ENCODE measurements at regions not wholly inside any gene's neighbourhood (a gene's known extent, or its start where the extent isn't known, plus 50 kb on each side); places are given as distances from the start of the nearest gene placed in this dataset.

- FAIRE-seq, result no peak
- DNase-seq (ENCODE audit: insufficient read length, low spot score), result no peak
- no peak for TF ChIP-seq CTCF (IDR thresholded peaks at IDR 0.05; ENCODE audit: insufficient read depth, missing control alignments)
These were observed 176.4 kb upstream of the TMTC1 start for GRCh38 chr12:29960122-29960521.

DNA sequence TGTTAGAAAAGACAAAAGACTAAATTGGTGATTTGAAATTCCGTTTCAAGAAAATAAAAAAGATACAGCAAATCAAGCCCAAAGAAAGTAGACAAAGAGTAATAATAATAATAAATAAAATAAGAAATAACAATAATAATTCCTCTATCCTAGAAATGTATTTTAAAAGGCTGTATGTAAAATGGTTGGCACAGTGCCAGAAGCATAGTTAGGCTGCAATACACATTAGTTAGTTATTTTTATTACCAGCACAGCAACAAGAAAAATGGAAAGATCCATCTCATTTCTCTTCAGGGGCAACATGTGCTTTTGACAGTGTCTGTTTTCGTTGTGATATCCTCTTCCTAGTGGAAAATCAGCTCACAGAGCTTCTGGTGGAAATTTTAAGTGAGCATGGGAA is 174.1 kb upstream of the TMTC1 start:
- no peak for TF ChIP-seq CTCF (IDR thresholded peaks at IDR 0.05; ENCODE audit: insufficient read depth, missing control alignments)
- FAIRE-seq, result no peak
- DNase-seq (ENCODE audit: insufficient read length, low spot score), result no peak

GRCh38 chr12:29945904-29946303 is 162.2 kb upstream of the TMTC1 start:
- DNase-seq (ENCODE audit: insufficient read length, low spot score) (no peak), FAIRE-seq (no peak)
- no peak for TF ChIP-seq CTCF (IDR thresholded peaks at IDR 0.05; ENCODE audit: insufficient read depth, missing control alignments)

DNA sequence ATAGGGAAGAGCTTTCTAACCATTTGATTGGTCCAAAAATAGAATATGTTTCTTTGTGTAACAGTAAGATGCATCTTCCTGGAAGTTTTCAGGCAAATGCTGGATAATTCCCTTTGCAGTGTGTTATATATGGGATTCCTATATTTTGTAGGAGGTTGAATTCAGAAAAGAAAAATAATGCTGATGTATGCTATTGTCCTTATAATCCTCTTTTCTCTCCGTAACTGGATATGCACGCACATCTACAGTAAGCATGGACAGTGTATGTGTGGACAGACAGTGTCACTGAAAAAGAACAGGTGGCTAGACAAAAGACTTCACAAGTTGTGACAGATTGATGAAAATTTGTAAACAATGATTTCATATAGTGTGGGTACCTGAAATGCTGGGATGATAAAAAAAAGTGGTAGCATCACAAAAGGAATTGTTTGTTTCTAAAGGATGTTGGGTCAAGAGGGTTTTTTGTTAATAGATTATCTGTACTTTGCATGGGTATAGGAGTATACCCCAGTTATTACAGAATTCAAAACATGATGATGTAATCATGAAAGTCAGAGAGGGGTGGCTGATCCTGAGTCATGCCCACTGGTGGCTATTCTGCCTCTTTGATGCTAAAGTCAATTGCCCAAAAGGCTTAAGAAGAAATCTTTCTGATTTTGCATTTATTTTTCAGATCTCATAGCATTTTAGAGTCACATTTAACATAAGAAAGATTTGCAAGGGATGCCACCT is 160.7 kb upstream of the TMTC1 start:
- FAIRE-seq, result no peak
- TF ChIP-seq CTCF (IDR thresholded peaks at IDR 0.05; ENCODE audit: insufficient read depth, missing control alignments), result no peak
- DNase-seq (ENCODE audit: insufficient read length, low spot score), result no peak

- DNase-seq (ENCODE audit: insufficient read length, low spot score) (no peak), FAIRE-seq (no peak)
- TF ChIP-seq CTCF (IDR thresholded peaks at IDR 0.05; ENCODE audit: insufficient read depth, missing control alignments), result no peak
These were observed 159.9 kb upstream of the TMTC1 start for GRCh38 chr12:29943683-29944082.

- no peak for TF ChIP-seq CTCF (IDR thresholded peaks at IDR 0.05; ENCODE audit: insufficient read depth, missing control alignments)
- DNase-seq (ENCODE audit: insufficient read length, low spot score) (no peak), FAIRE-seq (no peak)
These were observed 157.1 kb upstream of the TMTC1 start for GRCh38 chr12:29940811-29941210.

- no peak for FAIRE-seq
- TF ChIP-seq CTCF (IDR thresholded peaks at IDR 0.05; ENCODE audit: insufficient read depth, missing control alignments), result no peak
- no peak for DNase-seq (ENCODE audit: insufficient read length, low spot score)
These were observed 146.8 kb upstream of the TMTC1 start for GRCh38 chr12:29930503-29930902.
